H1 (cell line): ENCODE measurements at regions not wholly inside any gene's neighbourhood (a gene's known extent, or its start where the extent isn't known, plus 50 kb on each side); places are given as distances from the start of the nearest gene placed in this dataset.

ENCODE experiments used
- CTCF ChIA-PET: fragments of 300-600 bp; sonication (Branson Sonifier 250); formaldehyde crosslinking; loops from one replicate; lab custom pipeline; 2021; ENCODE audit not compliant: partially characterized antibody; lab: Charles Lee
- POLR2A ChIA-PET: fragments of 300-600 bp; sonication (Branson Sonifier 250); formaldehyde crosslinking; loops from one replicate; lab custom pipeline; 2021; ENCODE audit warnings: inconsistent platforms; ENCODE audit not compliant: partially characterized antibody; lab: Charles Lee
- DNase-seq, 2 experiments: peaks; one replicate each; pipeline versions ENCODE4 v3.0.0 to v3.0.0-alpha.2; 2010 to 2022; ENCODE audit warnings: low spot score in 2 of 2, low read depth in 1 of 2, mixed read lengths in 1 of 2
- FAIRE-seq: peaks from 2 replicates; lab custom pipeline; 2011; peaks lifted over from hg19 to GRCh38; lab: Jason Lieb, UNC
- H2AFZ ChIP-seq: 2 replicates; pipeline ENCODE4 v1.8.1; 2012; ENCODE audit warnings: low read length, inconsistent platforms
- H2AK5ac ChIP-seq: 2 replicates; pipeline ENCODE4 v1.6.1; 2013; ENCODE audit warnings: low read depth, low read length
- H2BK120ac ChIP-seq: replicated peaks from 2 replicates; pipeline ENCODE3; 2013; ENCODE audit warnings: low read depth, low read length, inconsistent platforms
- H2BK12ac ChIP-seq: 2 replicates; pipeline ENCODE4 v1.6.1; 2013; ENCODE audit warnings: low read depth, low read length
- H2BK15ac ChIP-seq: 2 replicates; pipeline ENCODE4 v1.6.1; 2013; ENCODE audit warnings: low read length
- H2BK20ac ChIP-seq: 2 replicates; pipeline ENCODE4 v1.6.1; 2013; ENCODE audit warnings: low read length
- H2BK5ac ChIP-seq: 2 replicates; pipeline ENCODE4 v1.6.1; 2013; ENCODE audit warnings: low read depth, low read length
- H3K14ac ChIP-seq: 2 replicates; pipeline ENCODE4 v1.6.1; 2013; ENCODE audit warnings: inconsistent platforms; ENCODE audit not compliant: insufficient read length
- H3K18ac ChIP-seq: 2 replicates; pipeline ENCODE4 v1.6.1; 2013; ENCODE audit warnings: low read length; ENCODE audit errors: extremely low read depth
- H3K23ac ChIP-seq: 2 replicates; pipeline ENCODE4 v1.6.1; 2013; ENCODE audit warnings: inconsistent platforms; ENCODE audit not compliant: insufficient read length
- H3K23me2 ChIP-seq: 2 replicates; pipeline ENCODE4 v1.6.1; 2013; ENCODE audit warnings: low read depth, low read length
- H3K27ac ChIP-seq: 2 replicates; pipeline ENCODE4 v1.6.1; 2011; ENCODE audit warnings: low read depth, low read length, inconsistent platforms
- H3K27me3 ChIP-seq, 4 experiments: replicated peaks in 1 of 4; 1 replicate in 1 of 4; 2 replicates in 3 of 4; pipeline versions ENCODE4 v1.6.1 to v1.8.1; 2011 to 2013; ENCODE audit warnings: low read length in 3 of 4, mild to moderate bottlenecking in 3 of 4, inconsistent platforms in 2 of 4, mixed read lengths in 2 of 4, moderate library complexity in 1 of 4; ENCODE audit not compliant: control insufficient read depth in 3 of 4, insufficient read depth in 3 of 4; ENCODE audit errors: extremely low read depth in 1 of 4
- H3K36me3 ChIP-seq, 4 experiments: 2 replicates each; pipeline versions ENCODE4 v1.6.1 to v1.8.1; 2011 to 2013; ENCODE audit warnings: mild to moderate bottlenecking in 4 of 4, low read length in 3 of 4, moderate library complexity in 2 of 4, control low read depth in 1 of 4, inconsistent platforms in 1 of 4; ENCODE audit not compliant: insufficient read depth in 4 of 4, control insufficient read depth in 2 of 4
- H3K4ac ChIP-seq: replicated peaks from 2 replicates; pipeline ENCODE3; 2013; ENCODE audit warnings: low read length, low read depth, mixed read lengths, inconsistent platforms; ENCODE audit not compliant: insufficient read length
- H3K4me1 ChIP-seq, 4 experiments: replicated peaks in 1 of 4; 1 replicate in 1 of 4; 2 replicates in 3 of 4; pipeline versions ENCODE4 v1.6.1 to v1.8.1; 2011 to 2013; ENCODE audit warnings: low read length in 3 of 4, inconsistent platforms in 2 of 4, mixed read lengths in 1 of 4; ENCODE audit not compliant: insufficient read depth in 4 of 4, control insufficient read depth in 3 of 4
- H3K4me2 ChIP-seq, 2 experiments: 2 replicates each; pipeline versions ENCODE4 v1.6.1 to v1.8.1; 2011 to 2013; ENCODE audit warnings: low read depth in 2 of 2, low read length in 2 of 2, control low read depth in 1 of 2, inconsistent platforms in 1 of 2, mild to moderate bottlenecking in 1 of 2; ENCODE audit not compliant: insufficient read depth in 1 of 2
- H3K4me3 ChIP-seq, 4 experiments: fragments of 200-600, 300-600 bp in 1 of 4; sonication (generic), shearing (Covaris generic), sonication (Bioruptor Twin) in 1 of 4; 2 replicates each; pipeline versions ENCODE4 v1.5.1 to v1.8.1; 2011 to 2016; ENCODE audit warnings: low read length in 4 of 4, low read depth in 3 of 4, control low read depth in 2 of 4, inconsistent platforms in 2 of 4, mild to moderate bottlenecking in 2 of 4, mixed read lengths in 1 of 4, moderate library complexity in 1 of 4; ENCODE audit not compliant: insufficient read depth in 2 of 4; ENCODE audit errors: extremely low read depth in 1 of 4
- H3K56ac ChIP-seq: replicated peaks from 2 replicates; pipeline ENCODE3; 2013; ENCODE audit warnings: low read depth, mild to moderate bottlenecking, mixed read lengths, low read length, inconsistent platforms; ENCODE audit not compliant: insufficient read length
- H3K79me1 ChIP-seq: 2 replicates; pipeline ENCODE4 v1.6.1; 2013; ENCODE audit warnings: low read depth, low read length, control low read depth
- H3K79me2 ChIP-seq, 2 experiments: 2 replicates each; pipeline versions ENCODE4 v1.6.1 to v1.8.1; 2012 to 2013; ENCODE audit warnings: low read length in 2 of 2, mild to moderate bottlenecking in 2 of 2, inconsistent platforms in 1 of 2; ENCODE audit not compliant: insufficient read depth in 2 of 2, control insufficient read depth in 1 of 2
- H3K9ac ChIP-seq, 4 experiments: replicated peaks in 1 of 4; 1 replicate in 1 of 4; 2 replicates in 3 of 4; pipeline versions ENCODE4 v1.6.1 to v1.8.1; 2011 to 2013; ENCODE audit warnings: low read depth in 3 of 4, low read length in 3 of 4, control low read depth in 2 of 4, mild to moderate bottlenecking in 2 of 4, moderate library complexity in 2 of 4, inconsistent platforms in 1 of 4; ENCODE audit errors: extremely low read depth in 1 of 4
- H3K9me3 ChIP-seq, 2 experiments: 2 replicates each; pipeline versions ENCODE4 v1.6.1 to v1.8.1; 2012 to 2013; ENCODE audit warnings: mild to moderate bottlenecking in 2 of 2, moderate library complexity in 2 of 2, control low read depth in 1 of 2, inconsistent platforms in 1 of 2, low read depth in 1 of 2, low read length in 1 of 2, mixed read lengths in 1 of 2; ENCODE audit not compliant: insufficient read depth in 2 of 2
- H4K20me1 ChIP-seq, 2 experiments: replicated peaks in 1 of 2; 2 replicates each; pipeline versions ENCODE3 to v1.8.1; 2011 to 2013; ENCODE audit warnings: inconsistent platforms in 2 of 2, low read length in 2 of 2, mild to moderate bottlenecking in 1 of 2; ENCODE audit not compliant: insufficient read depth in 2 of 2, control insufficient read depth in 1 of 2
- H4K5ac ChIP-seq: 2 replicates; pipeline ENCODE4 v1.6.1; 2013; ENCODE audit warnings: low read length, low read depth, mixed read lengths, inconsistent platforms; ENCODE audit not compliant: insufficient read length
- H4K8ac ChIP-seq: 2 replicates; pipeline ENCODE4 v1.8.0; 2013; ENCODE audit warnings: mild to moderate bottlenecking, moderate library complexity, low read length, inconsistent platforms; ENCODE audit not compliant: insufficient read depth; ENCODE audit errors: extremely low read depth
- H4K91ac ChIP-seq: replicated peaks from 2 replicates; pipeline ENCODE3; 2013; ENCODE audit warnings: low read length, mixed read lengths, inconsistent platforms; ENCODE audit not compliant: insufficient read length
- ATF3 ChIP-seq: IDR thresholded peaks from 2 replicates; pipeline ENCODE4 v1.6.1; 2011; ENCODE audit warnings: low read depth, mild to moderate bottlenecking, low read length; ENCODE audit not compliant: insufficient read depth
- CREB1 ChIP-seq: IDR thresholded peaks from 2 replicates; pipeline ENCODE4 v1.6.1; 2012; ENCODE audit warnings: inconsistent platforms
- CTCF ChIP-seq, 3 experiments: IDR thresholded peaks; 1 replicate in 2 of 3; 2 replicates in 1 of 3; pipeline versions ENCODE4 v1.5.1 to v1.6.1; 2011; ENCODE audit warnings: low read length in 3 of 3, mild to moderate bottlenecking in 3 of 3, inconsistent platforms in 2 of 3, low read depth in 1 of 3, moderate library complexity in 1 of 3; ENCODE audit not compliant: insufficient read depth in 1 of 3; ENCODE audit errors: control extremely low read depth in 1 of 3
- EGR1 ChIP-seq: IDR thresholded peaks from 2 replicates; pipeline ENCODE4 v1.6.1; 2011; ENCODE audit warnings: low read depth, low read length, borderline replicate concordance
- HDAC2 ChIP-seq, 2 experiments: fragments of 300-600 bp in 1 of 2; sonication (generic) in 1 of 2; IDR thresholded peaks; 2 replicates each; pipeline ENCODE4 v1.6.1; 2011 to 2012; ENCODE audit warnings: low read depth in 2 of 2, low read length in 2 of 2, mild to moderate bottlenecking in 2 of 2, moderate library complexity in 2 of 2, borderline replicate concordance in 1 of 2, inconsistent platforms in 1 of 2
- RAD21 ChIP-seq, 2 experiments: IDR thresholded peaks in 1 of 2; conservative IDR thresholded peaks in 1 of 2; 2 replicates each; pipeline ENCODE4 v1.6.1; 2011; ENCODE audit warnings: low read depth in 2 of 2, low read length in 2 of 2, improper control_type of control experiment in 1 of 2, inconsistent platforms in 1 of 2, mild to moderate bottlenecking in 1 of 2, moderate library complexity in 1 of 2
- SP1 ChIP-seq: IDR thresholded peaks from 2 replicates; pipeline ENCODE4 v1.6.1; 2011; ENCODE audit warnings: low read depth, low read length
- SP4 ChIP-seq: IDR thresholded peaks from 2 replicates; pipeline ENCODE4 v1.6.1; 2012; ENCODE audit warnings: low read length, inconsistent platforms
- TAF1 ChIP-seq: IDR thresholded peaks from 2 replicates; pipeline ENCODE4 v1.6.1; 2011; ENCODE audit warnings: mild to moderate bottlenecking, low read depth, low read length
- WGBS, 2 experiments: shearing (Covaris generic) in 1 of 2; methylation state at CpG; one replicate each; pipeline versions ENCODE4 v1.1.6 to v1.1.7; 2013 to 2015; ENCODE audit warnings: low lambda C conversion rate in 2 of 2, mixed read lengths in 2 of 2, inconsistent platforms in 1 of 2, low coverage in 1 of 2, missing lambda C conversion rate in 1 of 2; ENCODE audit not compliant: insufficient replicate concordance in 2 of 2, insufficient coverage in 1 of 2, insufficient read length in 1 of 2; ENCODE audit errors: extremely low coverage in 1 of 2, missing lambda C conversion rate in 1 of 2; 5-methylcytosine and 5-hydroxymethylcytosine counted together

GRCh38 chr2:43111788-43112554 is 114.4 kb downstream of the ZFP36L2 start:
- Histone ChIP-seq H4K5ac (no peak overlapping the region), H3K79me2 (no peaks in the 10 kb centered on the region), H3K4ac (no peak overlapping the region), H3K4me3 (no peak overlapping the region), H2BK5ac (no peak overlapping the region), H2AK5ac (no peak overlapping the region), H3K23ac (no peak overlapping the region), H3K4me1 (peaks cover 0 to 4% (median 0%) of the 10 kb centered on the region in 4 experiments; a peak in 3 of 7 replicates), H3K9ac (no peak overlapping the region), H4K8ac (no peak overlapping the region), H3K4me2 (no peak overlapping the region), H3K9me3 (no peaks in the 10 kb centered on the region), H2BK120ac (no peak overlapping the region), H2AFZ (no peak overlapping the region), H3K23me2 (no peaks in the 10 kb centered on the region), H3K56ac (no peak overlapping the region), H3K27ac (no peak overlapping the region), H3K18ac (no peak overlapping the region), H3K14ac (no peak overlapping the region), H4K20me1 (no peaks in the 10 kb centered on the region), H4K91ac (no peak overlapping the region), H2BK20ac (no peak overlapping the region), H2BK15ac (no peak overlapping the region), H3K79me1 (no peaks in the 10 kb centered on the region), H3K36me3 (no peaks in the 10 kb centered on the region), H2BK12ac (no peak overlapping the region), H3K27me3 (no peaks in the 10 kb centered on the region)
- ChIA-PET POLR2A (interaction anchor here (2.3 kb wide), 1 partner anchor 10 kb away, joined by 13 read pairs; no protein-coding TSS in a partner anchor), CTCF (interaction anchor here (1.0 to 8.2 kb wide), 6 partner anchors 9 to 116 kb away, joined by 3 to 73 read pairs (median 4); no protein-coding TSS in a partner anchor)
- WGBS, 2 experiments = 89% methylated on average over 7 of the region's 7 CpGs; no CpG with 5 or more reads in 1 of the 2 experiments
- no peak for DNase-seq
- no peak for FAIRE-seq
- TF ChIP-seq TAF1 (no peak), HDAC2 (IDR thresholded peaks at IDR 0.05; ENCODE audit: borderline replicate concordance in 1 of 2, low read depth in 2 of 2, low read length in 2 of 2) (no peak), EGR1 (no peak), CTCF (IDR thresholded peaks at IDR 0.05; ENCODE audit: control extremely low read depth in 1 of 3, insufficient read depth in 1 of 3, low read depth in 1 of 3, low read length in 3 of 3) (no peak), RAD21 (IDR thresholded peaks at IDR 0.05 in 1 of 2, conservative IDR thresholded peaks at IDR 0.05 in 1 of 2; ENCODE audit: low read depth in 2 of 2, low read length in 2 of 2) (no peak), SP1 (no peak), SP4 (no peak), CREB1 (no peak), ATF3 (no peak)
